Fibroblast of lung (primary cell): ENCODE measurements at regions not wholly inside any gene's neighbourhood (a gene's known extent, or its start where the extent isn't known, plus 50 kb on each side); places are given as distances from the start of the nearest gene placed in this dataset.

Experiments used
- EZH2 ChIP-seq: IDR thresholded peaks from 2 replicates; pipeline ENCODE4 v1.5.1; 2012; ENCODE audit warnings: low read length, control low read depth, mild to moderate bottlenecking; ENCODE audit errors: missing control alignments
- TF ChIP-seq, protein P1 (sequence below), 2 donors: IDR thresholded peaks in 1 of 2; conservative IDR thresholded peaks in 1 of 2; 1 replicate in 1 of 2; 2 replicates in 1 of 2; pipeline ENCODE4 v1.5.1; 2011 to 2012; ENCODE audit warnings: low read length in 2 of 2, control low read depth in 1 of 2, inconsistent platforms in 1 of 2, low read depth in 1 of 2, mild to moderate bottlenecking in 1 of 2

DNA sequence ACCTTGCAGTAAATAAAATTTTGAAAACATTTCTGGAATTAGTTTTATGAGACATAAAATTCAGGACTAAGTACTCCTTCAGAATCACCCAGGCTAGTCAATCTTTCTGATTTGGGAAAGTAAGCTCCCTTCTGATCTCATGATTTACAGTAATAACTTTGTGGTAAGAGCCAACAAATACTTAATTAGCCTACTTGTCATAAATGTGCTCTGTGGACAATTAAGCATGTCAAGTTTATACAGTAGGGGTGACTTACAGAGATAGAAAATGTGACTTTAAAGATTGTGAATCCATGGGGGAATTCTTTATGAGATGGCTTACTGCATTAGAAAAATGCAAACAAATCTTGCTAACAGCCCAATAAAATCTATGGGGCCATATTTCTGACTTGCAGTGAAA lies 616.9 kb upstream of the GHITM start:
- no peak for TF ChIP-seq EZH2
- TF ChIP-seq, protein P1, sequence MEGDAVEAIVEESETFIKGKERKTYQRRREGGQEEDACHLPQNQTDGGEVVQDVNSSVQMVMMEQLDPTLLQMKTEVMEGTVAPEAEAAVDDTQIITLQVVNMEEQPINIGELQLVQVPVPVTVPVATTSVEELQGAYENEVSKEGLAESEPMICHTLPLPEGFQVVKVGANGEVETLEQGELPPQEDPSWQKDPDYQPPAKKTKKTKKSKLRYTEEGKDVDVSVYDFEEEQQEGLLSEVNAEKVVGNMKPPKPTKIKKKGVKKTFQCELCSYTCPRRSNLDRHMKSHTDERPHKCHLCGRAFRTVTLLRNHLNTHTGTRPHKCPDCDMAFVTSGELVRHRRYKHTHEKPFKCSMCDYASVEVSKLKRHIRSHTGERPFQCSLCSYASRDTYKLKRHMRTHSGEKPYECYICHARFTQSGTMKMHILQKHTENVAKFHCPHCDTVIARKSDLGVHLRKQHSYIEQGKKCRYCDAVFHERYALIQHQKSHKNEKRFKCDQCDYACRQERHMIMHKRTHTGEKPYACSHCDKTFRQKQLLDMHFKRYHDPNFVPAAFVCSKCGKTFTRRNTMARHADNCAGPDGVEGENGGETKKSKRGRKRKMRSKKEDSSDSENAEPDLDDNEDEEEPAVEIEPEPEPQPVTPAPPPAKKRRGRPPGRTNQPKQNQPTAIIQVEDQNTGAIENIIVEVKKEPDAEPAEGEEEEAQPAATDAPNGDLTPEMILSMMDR (conservative IDR thresholded peaks at IDR 0.05 in 1 of 2, IDR thresholded peaks at IDR 0.05 in 1 of 2; ENCODE audit: low read depth in 1 of 2, low read length in 2 of 2), result no peak
